HG02588 (cell line): ENCODE measurements at regions not wholly inside any gene's neighbourhood (a gene's known extent, or its start where the extent isn't known, plus 50 kb on each side); places are given as distances from the start of the nearest gene placed in this dataset.

Source experiments
- ATAC-seq: cut with Tn5 transposase; IDR thresholded peaks from one replicate; pipeline ENCODE4 v1.9.1; 2021; ENCODE audit warnings: mild to moderate bottlenecking, moderate library complexity; ENCODE audit not compliant: unreplicated experiment

DNA sequence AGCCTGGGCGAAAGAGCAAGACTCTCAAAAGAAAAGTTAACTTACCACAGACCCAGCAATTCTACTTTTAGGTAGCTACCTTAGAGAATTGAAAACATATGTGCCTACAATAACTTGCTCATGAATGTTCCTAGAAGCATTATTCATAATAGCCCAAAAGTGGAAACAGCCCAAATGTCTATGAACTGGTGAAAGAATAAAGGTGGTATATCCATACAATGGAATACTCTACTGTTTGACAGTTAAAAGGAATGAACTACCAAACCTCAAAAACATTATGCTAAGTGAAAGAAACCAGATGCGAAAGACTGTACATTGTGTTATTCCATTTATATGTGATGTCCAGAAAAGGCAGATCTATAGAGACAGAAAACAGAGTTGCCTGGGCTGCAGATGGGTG lies 131.4 kb downstream of the UCHL1 start:
- no peak for ATAC-seq

GRCh38 chr4:41389356-41389755 lies 132.6 kb downstream of the UCHL1 start:
- ATAC-seq = no peak

DNA sequence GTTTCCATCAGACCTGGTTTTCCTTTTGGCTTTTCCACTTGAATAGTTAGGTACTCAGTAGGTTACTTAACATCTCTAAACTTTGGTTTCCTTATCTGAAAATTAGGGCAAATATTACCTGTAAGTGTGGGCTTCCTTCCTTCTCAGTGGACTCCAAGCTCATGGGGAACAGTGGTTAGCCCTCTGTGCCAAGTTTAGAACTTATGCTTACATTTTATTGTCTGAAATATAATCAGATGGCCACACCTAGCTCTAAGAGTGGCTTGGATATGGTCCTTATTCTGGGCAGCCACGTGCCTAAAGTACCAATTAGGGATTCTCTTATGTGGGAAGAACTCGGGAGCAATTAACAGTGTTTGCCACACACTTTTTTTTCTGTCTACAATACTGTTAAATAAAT lies 133.9 kb downstream of the UCHL1 start:
- no peak for ATAC-seq

DNA sequence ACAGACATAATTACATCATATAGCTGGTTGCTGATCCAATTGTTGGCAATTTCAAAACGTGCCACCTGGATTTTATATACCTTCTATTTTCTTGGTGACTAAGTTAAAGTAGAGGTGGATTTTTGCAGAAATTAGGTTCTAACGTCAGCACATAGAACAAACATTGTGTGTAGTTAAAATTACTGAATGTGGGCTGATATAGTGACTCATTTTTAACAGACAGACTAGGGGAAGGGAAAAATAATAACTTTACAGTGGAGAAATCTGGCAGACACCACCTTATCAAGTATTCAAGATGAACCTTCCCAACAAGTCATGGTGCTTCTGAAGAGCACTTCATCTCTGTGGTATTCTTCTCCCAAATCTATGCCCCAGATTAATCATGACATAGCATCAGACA lies 134.5 kb downstream of the UCHL1 start:
- no peak for ATAC-seq

DNA sequence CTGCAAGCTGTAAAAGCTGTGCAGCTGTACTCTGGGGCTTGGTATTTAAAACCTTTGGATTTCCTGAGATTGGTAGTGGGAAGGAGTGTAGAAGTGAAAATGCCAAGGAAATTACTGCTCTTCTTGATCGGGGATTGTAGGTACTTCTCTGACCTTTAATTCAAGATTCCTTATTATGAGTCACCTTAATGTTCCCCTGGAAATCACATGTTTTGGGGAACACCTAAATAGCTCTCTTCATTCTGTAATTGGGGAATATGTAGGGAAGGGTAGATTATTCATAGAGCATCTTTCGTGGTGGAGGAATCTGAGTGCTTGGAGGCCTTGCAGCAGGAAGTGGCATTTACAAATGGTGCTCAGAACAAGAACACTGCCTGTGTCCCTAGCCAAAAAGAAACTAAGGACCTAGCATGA lies 137.8 kb downstream of the UCHL1 start:
- no peak for ATAC-seq

DNA sequence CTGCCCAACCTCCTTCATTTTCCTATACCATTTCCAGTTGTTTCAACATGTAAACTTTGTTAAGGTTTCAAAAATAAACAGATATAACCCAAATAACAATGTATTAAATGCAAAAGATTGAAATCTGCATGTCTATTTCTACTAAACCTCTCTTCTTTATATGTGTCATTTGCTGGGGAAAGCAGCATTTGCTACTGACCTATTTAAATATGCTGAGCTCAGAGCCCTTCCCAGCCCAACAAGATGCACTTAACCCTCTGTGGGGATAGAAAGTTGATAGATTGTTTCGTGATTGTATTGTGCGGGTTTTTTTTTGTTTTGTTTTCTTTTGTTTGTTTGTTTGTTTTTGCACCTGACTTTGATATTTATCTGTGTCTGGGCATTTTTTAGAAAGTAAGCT lies 139.5 kb downstream of the UCHL1 start:
- ATAC-seq = no peak

GRCh38 chr4:41396869-41397268 lies 140.1 kb downstream of the UCHL1 start:
- ATAC-seq = no peak

DNA sequence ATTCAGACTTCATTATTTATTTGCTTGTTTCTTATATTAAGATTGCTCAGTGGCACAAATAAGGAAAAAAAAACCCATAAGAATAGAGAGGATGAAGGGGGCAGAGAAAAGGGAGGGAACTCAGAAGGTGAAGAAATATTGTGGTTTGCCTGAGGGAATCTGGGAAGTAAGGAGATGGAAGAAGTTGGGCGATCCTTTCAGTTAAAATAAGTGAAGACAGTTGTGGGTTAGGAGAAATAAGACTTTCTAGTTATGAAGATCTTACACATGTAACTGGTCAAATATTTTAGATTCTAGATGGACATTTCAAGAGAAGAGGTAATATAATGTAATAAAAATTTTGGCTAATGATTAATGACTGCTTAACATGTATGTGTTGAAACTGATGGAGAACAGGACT lies 138.7 kb upstream of the LIMCH1 start:
- ATAC-seq = no peak

DNA sequence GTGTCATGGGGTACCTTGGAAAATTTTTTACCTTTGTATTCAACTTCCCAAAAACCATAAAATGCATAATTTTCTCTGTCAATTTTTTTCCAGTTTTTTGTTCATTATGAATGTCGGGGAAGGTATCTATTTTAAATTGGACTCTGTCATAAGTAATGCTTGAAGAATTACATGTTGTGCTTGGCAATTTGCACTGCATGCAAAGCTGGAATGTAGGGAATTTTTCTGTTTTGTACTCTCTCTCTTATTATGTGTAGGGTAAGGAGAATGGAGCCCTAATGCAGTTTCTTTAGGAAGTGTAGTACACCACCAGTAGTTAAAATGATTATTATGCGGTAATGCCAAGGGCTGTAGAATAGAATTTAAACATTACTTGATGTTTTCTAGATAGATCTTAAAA lies 137.7 kb upstream of the LIMCH1 start:
- ATAC-seq = no peak

DNA sequence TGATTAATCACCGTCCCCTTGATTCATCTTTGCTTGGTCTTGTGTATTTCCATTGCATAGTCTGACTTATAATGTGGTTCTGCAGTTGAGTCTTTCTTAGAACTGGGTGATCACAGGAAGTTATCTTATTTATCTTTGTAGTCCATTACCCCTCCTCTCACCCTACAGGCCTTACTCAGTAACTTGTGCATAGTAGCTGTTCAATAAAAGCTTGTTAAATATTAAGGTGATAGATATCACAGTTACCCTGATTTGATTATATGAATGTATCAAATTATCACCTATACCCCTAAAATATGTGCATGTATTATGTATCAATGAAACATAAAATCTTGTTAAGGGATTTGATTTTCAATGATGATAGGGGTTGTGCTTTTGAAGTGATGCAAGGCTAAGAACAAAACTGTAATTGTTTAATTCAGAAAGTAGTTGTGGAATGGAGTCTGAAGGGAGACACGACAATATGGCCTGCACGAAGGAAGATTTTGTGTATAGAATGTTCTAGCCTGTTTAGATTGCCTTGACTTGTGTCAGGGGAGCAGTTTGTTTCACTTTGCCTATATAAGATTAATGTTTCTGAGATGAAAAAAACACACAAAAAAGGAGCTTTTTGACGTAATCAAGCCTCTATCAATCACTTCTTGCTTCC lies 132.4 kb upstream of the LIMCH1 start:
- ATAC-seq = no peak

- ATAC-seq = no peak
Observed at GRCh38 chr4:41406113-41406516, 131.8 kb upstream of the LIMCH1 start.

- no peak for ATAC-seq
Observed at GRCh38 chr4:41408150-41408549, 129.8 kb upstream of the LIMCH1 start.

GRCh38 chr4:41408859-41409593 lies 128.9 kb upstream of the LIMCH1 start:
- ATAC-seq = no peak

DNA sequence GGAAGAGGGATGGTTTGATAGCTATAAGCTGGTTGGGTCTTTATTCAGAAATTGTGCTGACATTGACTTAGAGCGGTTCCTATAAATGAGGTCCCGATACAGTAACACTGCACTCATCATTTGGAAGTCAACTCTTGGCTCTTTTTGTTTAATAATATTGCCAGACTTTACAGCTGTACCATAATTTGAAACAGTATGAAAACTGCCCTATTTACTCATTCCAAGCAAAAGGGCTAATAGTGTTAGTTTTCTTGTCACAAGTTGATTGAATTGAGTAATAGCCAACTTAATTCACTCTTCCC lies 128.4 kb upstream of the LIMCH1 start:
- no peak for ATAC-seq

GRCh38 chr4:41410049-41410448 lies 127.9 kb upstream of the LIMCH1 start:
- ATAC-seq = no peak

DNA sequence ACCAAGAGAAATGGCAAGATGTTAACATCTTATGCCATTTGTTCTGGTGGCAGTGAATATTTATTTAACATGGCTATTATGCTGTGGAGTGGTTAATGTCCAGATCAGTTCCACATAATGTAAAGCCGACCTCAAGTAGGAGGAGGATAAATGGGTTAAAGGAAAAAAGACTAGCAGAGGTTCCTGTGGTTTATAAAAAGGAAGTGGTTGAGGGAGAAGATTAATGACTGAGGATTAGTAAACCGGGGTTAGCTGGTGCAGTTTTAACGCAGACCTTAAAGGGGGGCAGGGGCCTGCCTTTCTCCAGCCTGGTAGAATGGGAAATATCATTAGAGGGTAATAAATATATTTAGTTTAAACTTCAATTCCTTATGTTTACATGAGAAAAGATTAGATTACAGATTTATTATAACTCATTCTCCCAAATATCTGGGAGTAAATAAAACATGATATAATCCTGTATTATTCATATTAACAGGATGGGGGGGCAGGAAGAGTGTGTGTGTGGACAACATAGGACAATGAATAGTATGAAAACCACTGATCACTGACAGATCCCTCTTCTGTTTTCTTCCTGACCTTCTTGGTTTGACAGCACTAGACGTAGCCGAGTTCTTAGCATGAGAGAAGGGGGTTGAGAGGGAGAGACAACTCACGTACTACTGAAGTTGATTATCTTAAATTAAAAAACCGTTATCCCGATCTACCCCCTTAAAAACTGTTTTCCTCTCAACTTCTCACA lies 124.1 kb upstream of the LIMCH1 start:
- ATAC-seq = no peak

DNA sequence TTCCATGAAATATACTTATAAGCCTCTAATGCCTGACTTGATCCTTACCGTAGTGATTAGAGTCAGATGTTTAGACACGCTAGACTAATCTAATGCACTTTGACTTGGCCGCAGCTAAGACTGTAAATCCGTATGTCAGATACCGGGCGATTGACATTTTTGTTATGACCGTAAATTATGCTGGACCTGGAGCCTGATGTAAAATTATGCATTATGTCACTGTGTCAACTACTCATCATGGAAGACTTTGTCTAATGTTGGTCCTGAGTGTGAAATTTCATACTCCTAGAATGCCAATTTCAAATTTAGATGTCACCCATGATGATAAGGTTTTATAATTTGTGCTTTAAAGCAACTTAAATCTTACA lies 123.6 kb upstream of the LIMCH1 start:
- no peak for ATAC-seq

- ATAC-seq = no peak
Observed at GRCh38 chr4:41418444-41418843, 119.5 kb upstream of the LIMCH1 start.

GRCh38 chr4:41420541-41420940 lies 117.4 kb upstream of the LIMCH1 start:
- no peak for ATAC-seq

GRCh38 chr4:41423117-41423516 lies 114.8 kb upstream of the LIMCH1 start:
- no peak for ATAC-seq

DNA sequence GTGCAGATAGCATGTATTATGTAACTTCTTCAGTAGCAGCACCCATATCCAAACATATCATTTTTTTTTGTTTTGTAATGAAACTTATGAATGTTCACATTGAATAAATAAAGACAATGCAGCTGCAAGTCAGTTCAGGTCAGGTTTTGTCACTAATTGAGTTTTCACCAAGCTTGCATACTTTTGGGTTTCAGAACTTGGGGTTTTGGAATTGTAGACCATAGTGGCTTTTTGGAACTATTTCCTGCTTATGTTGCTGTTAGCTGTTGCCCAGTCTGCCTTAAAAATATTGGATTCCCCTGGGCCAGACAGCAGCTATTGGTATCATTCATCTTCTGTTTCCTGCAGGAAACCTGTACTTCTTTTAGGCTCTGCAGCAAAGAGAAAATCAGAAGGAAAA lies 113.4 kb upstream of the LIMCH1 start:
- no peak for ATAC-seq

DNA sequence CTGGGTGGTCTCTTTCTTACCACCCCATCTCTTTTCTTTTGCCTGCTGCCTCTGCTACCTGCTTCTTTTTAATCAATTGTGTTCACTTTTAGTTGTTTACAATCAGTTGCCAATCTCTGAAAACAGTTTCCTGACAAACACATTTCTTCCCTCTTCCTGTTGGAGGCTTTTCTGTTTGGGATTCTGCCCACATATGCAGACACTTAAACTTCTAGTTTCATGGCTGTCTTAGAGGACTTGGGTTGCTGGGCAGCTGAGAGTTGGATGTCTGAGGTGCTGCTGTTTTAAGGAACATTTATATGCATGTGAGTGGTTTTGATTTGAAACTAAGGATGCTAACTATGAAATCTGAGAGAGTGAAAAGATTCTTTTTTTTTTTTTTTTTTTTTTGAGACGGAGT lies 112.3 kb upstream of the LIMCH1 start:
- ATAC-seq = no peak
